ENCODE measurements at regions not wholly inside any gene's neighbourhood (a gene's known extent, or its start where the extent isn't known, plus 50 kb on each side); places are given as distances from the start of the nearest gene placed in this dataset.

DNA sequence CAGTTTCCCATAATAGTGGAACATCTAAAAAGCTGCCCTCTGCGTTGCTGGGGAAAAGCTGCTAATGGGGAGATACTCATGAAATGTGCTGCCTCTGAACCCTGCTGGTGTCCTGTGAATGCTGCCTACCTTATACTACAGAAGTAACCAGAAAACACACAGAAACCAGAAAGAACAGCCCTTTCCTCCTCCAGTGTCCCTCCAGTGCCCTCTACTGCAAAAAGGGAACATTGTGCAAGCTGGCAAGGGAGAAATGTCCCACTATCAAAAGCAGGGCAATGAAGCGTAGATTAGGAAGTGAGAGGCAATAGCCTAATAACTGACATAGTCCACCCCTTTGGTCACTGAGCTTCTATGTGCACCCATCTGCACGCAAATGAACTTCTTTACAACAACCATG lies 162.7 kb upstream of the ETAA1 start:
- DNase-seq (ENCODE audit: low read depth) = peak; percentile 80
- H3K4me3 ChIP-seq (ENCODE audit: low read depth, low read length) = no peak overlapping the region
- TF ChIP-seq, protein P1, sequence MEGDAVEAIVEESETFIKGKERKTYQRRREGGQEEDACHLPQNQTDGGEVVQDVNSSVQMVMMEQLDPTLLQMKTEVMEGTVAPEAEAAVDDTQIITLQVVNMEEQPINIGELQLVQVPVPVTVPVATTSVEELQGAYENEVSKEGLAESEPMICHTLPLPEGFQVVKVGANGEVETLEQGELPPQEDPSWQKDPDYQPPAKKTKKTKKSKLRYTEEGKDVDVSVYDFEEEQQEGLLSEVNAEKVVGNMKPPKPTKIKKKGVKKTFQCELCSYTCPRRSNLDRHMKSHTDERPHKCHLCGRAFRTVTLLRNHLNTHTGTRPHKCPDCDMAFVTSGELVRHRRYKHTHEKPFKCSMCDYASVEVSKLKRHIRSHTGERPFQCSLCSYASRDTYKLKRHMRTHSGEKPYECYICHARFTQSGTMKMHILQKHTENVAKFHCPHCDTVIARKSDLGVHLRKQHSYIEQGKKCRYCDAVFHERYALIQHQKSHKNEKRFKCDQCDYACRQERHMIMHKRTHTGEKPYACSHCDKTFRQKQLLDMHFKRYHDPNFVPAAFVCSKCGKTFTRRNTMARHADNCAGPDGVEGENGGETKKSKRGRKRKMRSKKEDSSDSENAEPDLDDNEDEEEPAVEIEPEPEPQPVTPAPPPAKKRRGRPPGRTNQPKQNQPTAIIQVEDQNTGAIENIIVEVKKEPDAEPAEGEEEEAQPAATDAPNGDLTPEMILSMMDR (IDR thresholded peaks at IDR 0.05; ENCODE audit: insufficient read depth, low read length) = peak; percentile 83

- no peak for DNase-seq (ENCODE audit: low read depth)
These were observed 159.8 kb upstream of the ETAA1 start for GRCh38 chr2:67237288-67237687.

GRCh38 chr2:67240507-67240906 lies 156.6 kb upstream of the ETAA1 start:
- TF ChIP-seq, protein P1 (IDR thresholded peaks at IDR 0.05; ENCODE audit: insufficient read depth, low read length) = no peak
- H3K4me3 ChIP-seq (ENCODE audit: low read depth, low read length) = no peak overlapping the region
- DNase-seq (ENCODE audit: low read depth) = no peak

More at GRCh38 chr2:67237288-67237687, 159.8 kb upstream of the ETAA1 start:
- H3K4me3 ChIP-seq (ENCODE audit: low read depth, low read length) = no peak overlapping the region
- TF ChIP-seq, protein P1 (IDR thresholded peaks at IDR 0.05; ENCODE audit: insufficient read depth, low read length) = no peak

- H3K4me3 ChIP-seq (ENCODE audit: low read depth, low read length) = no peak overlapping the region
- DNase-seq (ENCODE audit: low read depth) = no peak
- TF ChIP-seq, protein P1 (IDR thresholded peaks at IDR 0.05; ENCODE audit: insufficient read depth, low read length) = no peak
These were observed 155.7 kb upstream of the ETAA1 start for GRCh38 chr2:67241453-67241852.

DNA sequence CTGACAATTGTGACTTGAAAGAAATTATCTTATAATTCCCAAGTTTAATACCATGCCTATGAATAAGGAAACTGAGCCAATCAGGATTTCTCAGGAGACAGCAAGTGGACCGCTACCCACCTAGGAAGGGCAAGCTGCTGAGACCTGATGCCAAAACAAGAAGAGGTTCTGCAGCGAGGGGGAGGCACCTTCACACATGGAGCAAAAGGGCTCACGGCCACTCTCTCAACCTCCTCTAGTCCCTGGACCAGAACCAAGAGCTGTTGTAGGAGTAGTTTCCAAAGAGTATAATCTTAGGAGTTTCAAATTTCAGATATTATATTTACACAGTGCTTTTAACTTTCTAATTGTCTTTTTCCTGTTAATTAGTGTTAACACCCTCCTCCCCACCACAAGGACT lies 154.7 kb upstream of the ETAA1 start:
- no peak overlapping the region for H3K4me3 ChIP-seq (ENCODE audit: low read depth, low read length)
- DNase-seq (ENCODE audit: low read depth) = no peak
- TF ChIP-seq, protein P1 (IDR thresholded peaks at IDR 0.05; ENCODE audit: insufficient read depth, low read length) = no peak

GRCh38 chr2:67243919-67244318 lies 153.2 kb upstream of the ETAA1 start:
- no peak for DNase-seq (ENCODE audit: low read depth)
- H3K4me3 ChIP-seq (ENCODE audit: low read depth, low read length) = no peak overlapping the region
- TF ChIP-seq, protein P1 (IDR thresholded peaks at IDR 0.05; ENCODE audit: insufficient read depth, low read length) = no peak

GRCh38 chr2:67246791-67247190 lies 150.3 kb upstream of the ETAA1 start:
- DNase-seq (ENCODE audit: low read depth) = no peak
- no peak overlapping the region for H3K4me3 ChIP-seq (ENCODE audit: low read depth, low read length)
- TF ChIP-seq, protein P1 (IDR thresholded peaks at IDR 0.05; ENCODE audit: insufficient read depth, low read length) = no peak
